PFSK-1 (cell line): ENCODE measurements at regions not wholly inside any gene's neighbourhood (a gene's known extent, or its start where the extent isn't known, plus 50 kb on each side); places are given as distances from the start of the nearest gene placed in this dataset.

Experiments used
- POLR2AphosphoS5 ChIP-seq: IDR thresholded peaks from 2 replicates; pipeline ENCODE4 v1.6.1; 2012; ENCODE audit warnings: low read depth, mild to moderate bottlenecking, control low read depth, low read length, moderate library complexity
- REST ChIP-seq, 2 experiments: IDR thresholded peaks; 2 replicates each; pipeline versions ENCODE4 v1.6.1 to v1.8.0; 2011 to 2012; ENCODE audit warnings: low read depth in 2 of 2, low read length in 2 of 2, control low read depth in 1 of 2, inconsistent platforms in 1 of 2, mild to moderate bottlenecking in 1 of 2, moderate library complexity in 1 of 2; ENCODE audit not compliant: insufficient read depth in 1 of 2
- TAF1 ChIP-seq: IDR thresholded peaks from 2 replicates; pipeline ENCODE4 v1.6.1; 2012; ENCODE audit warnings: low read length, control low read depth, borderline replicate concordance; ENCODE audit not compliant: insufficient read depth

- TF ChIP-seq TAF1 (no peak), POLR2AphosphoS5 (no peak), REST (IDR thresholded peaks at IDR 0.05; ENCODE audit: insufficient read depth in 1 of 2, low read depth in 2 of 2, low read length in 2 of 2) (no peak)
Observed at GRCh38 chr6:144886682-144887081, 601.5 kb downstream of the UTRN start.
